Erythroblast (primary cell): ENCODE measurements at regions not wholly inside any gene's neighbourhood (a gene's known extent, or its start where the extent isn't known, plus 50 kb on each side); places are given as distances from the start of the nearest gene placed in this dataset.

Experiments
- GATA1 ChIP-seq: IDR thresholded peaks from 2 replicates; pipeline ENCODE4 v1.6.1; 2011; ENCODE audit warnings: low read depth, mild to moderate bottlenecking, control low read depth, low read length, moderate library complexity
- POLR2A ChIP-seq: IDR thresholded peaks from 2 replicates; pipeline ENCODE4 v1.6.1; 2011; ENCODE audit warnings: mild to moderate bottlenecking, low read length

DNA sequence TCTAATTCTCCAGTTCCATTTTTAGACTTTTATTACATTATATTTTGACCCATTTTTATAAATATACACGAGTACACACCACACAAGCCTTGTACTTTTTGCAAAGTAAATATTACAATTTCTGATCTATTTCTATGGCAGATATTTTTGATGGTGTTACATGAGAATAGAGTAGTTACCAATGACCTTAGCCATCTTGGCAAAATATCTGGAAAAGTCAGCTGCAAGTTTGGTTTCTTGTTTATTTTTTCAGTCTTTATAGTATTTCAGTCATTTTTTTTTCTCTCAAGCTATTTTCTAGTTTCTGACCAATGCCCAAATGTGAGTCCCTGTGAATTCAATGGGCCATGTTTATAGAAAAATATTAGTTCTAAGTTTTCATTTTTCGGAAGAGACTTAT lies 64.0 kb upstream of the TMC1 start:
- TF ChIP-seq POLR2A (no peak), GATA1 (no peak)
